ENCODE measurements at regions not wholly inside any gene's neighbourhood (a gene's known extent, or its start where the extent isn't known, plus 50 kb on each side); places are given as distances from the start of the nearest gene placed in this dataset.

GRCh38 chr16:74019612-74020011 is 277.0 kb upstream of the PSMD7 start:
- Histone ChIP-seq H2BK120ac (replicated peaks; ENCODE audit: low read depth, low read length) (no peak overlapping the region), H3K4me2 (ENCODE audit: insufficient read depth in 1 of 2, low read depth in 2 of 2, low read length in 2 of 2) (peak overlapping the region in 1 of 2 experiments; percentile 30; a peak in 1 of 4 replicates), H3K79me2 (ENCODE audit: control insufficient read depth in 1 of 2, insufficient read depth in 2 of 2, low read length in 2 of 2) (no peaks in the 10 kb centered on the region), H2BK20ac (ENCODE audit: low read length) (no peak overlapping the region), H3K23me2 (ENCODE audit: low read depth, low read length) (no peaks in the 10 kb centered on the region), H3K9ac (replicated peaks in 1 of 4; ENCODE audit: extremely low read depth in 1 of 4, low read depth in 3 of 4, low read length in 3 of 4) (no peak overlapping the region), H3K14ac (ENCODE audit: insufficient read length) (no peak overlapping the region), H4K8ac (ENCODE audit: extremely low read depth, insufficient read depth, low read length) (no peak overlapping the region), H2BK15ac (ENCODE audit: low read length) (no peak overlapping the region), H4K20me1 (replicated peaks in 1 of 2; ENCODE audit: control insufficient read depth in 1 of 2, insufficient read depth in 2 of 2, low read length in 2 of 2) (no peaks in the 10 kb centered on the region), H3K23ac (ENCODE audit: insufficient read length) (no peak overlapping the region), H2BK12ac (ENCODE audit: low read depth, low read length) (no peak overlapping the region), H3K4me3 (ENCODE audit: extremely low read depth in 1 of 4, insufficient read depth in 2 of 4, low read depth in 3 of 4, low read length in 4 of 4) (no peak overlapping the region), H3K4ac (replicated peaks; ENCODE audit: insufficient read length, low read depth, low read length) (no peak overlapping the region), H3K18ac (ENCODE audit: extremely low read depth, low read length) (no peak overlapping the region), H3K36me3 (ENCODE audit: control insufficient read depth in 2 of 4, insufficient read depth in 4 of 4, low read length in 3 of 4) (no peaks in the 10 kb centered on the region), H3K27me3 (replicated peaks in 1 of 4; ENCODE audit: control insufficient read depth in 3 of 4, extremely low read depth in 1 of 4, insufficient read depth in 3 of 4, low read length in 3 of 4) (no peaks in the 10 kb centered on the region), H3K9me3 (ENCODE audit: insufficient read depth in 2 of 2, low read depth in 1 of 2, low read length in 1 of 2) (no peaks in the 10 kb centered on the region; a peak in 1 of 4 replicates), H3K79me1 (ENCODE audit: low read depth, low read length) (no peaks in the 10 kb centered on the region), H3K27ac (ENCODE audit: low read depth, low read length) (no peak overlapping the region), H2BK5ac (ENCODE audit: low read depth, low read length) (no peak overlapping the region), H4K5ac (ENCODE audit: insufficient read length, low read depth, low read length) (no peak overlapping the region), H3K4me1 (replicated peaks in 1 of 4; ENCODE audit: control insufficient read depth in 3 of 4, insufficient read depth in 4 of 4, low read length in 3 of 4) (peaks cover 0 to 7% (median 2%) of the 10 kb centered on the region in 4 experiments; a peak in 3 of 7 replicates), H3K56ac (replicated peaks; ENCODE audit: insufficient read length, low read depth, low read length) (no peak overlapping the region), H2AFZ (ENCODE audit: low read length) (no peak overlapping the region), H4K91ac (replicated peaks; ENCODE audit: insufficient read length, low read length) (no peak overlapping the region), H2AK5ac (ENCODE audit: low read depth, low read length) (no peak overlapping the region)
- TF ChIP-seq POU5F1 (IDR thresholded peaks at IDR 0.05; ENCODE audit: low read depth, low read length) (no peak), HDAC2 (IDR thresholded peaks at IDR 0.05; ENCODE audit: borderline replicate concordance in 1 of 2, low read depth in 2 of 2, low read length in 2 of 2) (0 out of 4 replicates have a peak, but pooled peaks of 1 of the 2 experiments have one; percentile 19), KDM5A (IDR thresholded peaks at IDR 0.05; ENCODE audit: low read length) (no peak), TCF12 (IDR thresholded peaks at IDR 0.05; ENCODE audit: low read depth, low read length) (peak; percentile 91; the same call in 1 of the 2 replicates), TEAD4 (IDR thresholded peaks at IDR 0.05; ENCODE audit: low read depth, low read length) (peak; percentile 73)
- WGBS, 2 experiments (ENCODE audit: extremely low coverage in 1 of 2, insufficient coverage in 1 of 2, insufficient read length in 1 of 2, insufficient replicate concordance in 2 of 2, low coverage in 1 of 2, low lambda C conversion rate in 2 of 2, missing lambda C conversion rate in 1 of 2) = 35% methylated on average over 3 of the region's 3 CpGs; no CpG with 5 or more reads in 1 of the 2 experiments
- ChIA-PET POLR2A (ENCODE audit: partially characterized antibody) (interaction anchor here (0.9 to 1.0 kb wide), 3 partner anchors 8 to 15 kb away, joined by 3 read pairs; no protein-coding TSS in a partner anchor), CTCF (ENCODE audit: partially characterized antibody) (interaction anchor here (0.7 to 1.6 kb wide), 4 partner anchors 9 to 63 kb away, joined by 3 to 7 read pairs (median 4); no protein-coding TSS in a partner anchor)
- DNase-seq (ENCODE audit: low read depth in 1 of 2, low spot score in 2 of 2) (no peak), FAIRE-seq (peak; percentile 82)

Measured in H1 (cell line).